Transverse colon (tissue), 4 donors: ENCODE measurements at regions not wholly inside any gene's neighbourhood (a gene's known extent, or its start where the extent isn't known, plus 50 kb on each side); places are given as distances from the start of the nearest gene placed in this dataset.

Experiments
- DNase-seq: peaks from one replicate; pipeline ENCODE4 v3.0.0-alpha.2; 2019
- H3K27ac ChIP-seq, 4 donors: fragments of 200-600 bp; sonication (generic); 2 replicates each; pipeline ENCODE4 v1.5.1; 2016 to 2018; ENCODE audit warnings: inconsistent platforms in 4 of 4
- H3K27me3 ChIP-seq: fragments of 200-600 bp; sonication (generic); 2 replicates; pipeline ENCODE4 v1.5.1; 2017; ENCODE audit warnings: inconsistent platforms
- H3K36me3 ChIP-seq, 4 donors: fragments of 200-600 bp; sonication (generic); 2 replicates each; pipeline ENCODE4 v1.5.1; 2017 to 2019; ENCODE audit warnings: inconsistent platforms in 4 of 4
- H3K4me1 ChIP-seq, 4 donors: fragments of 200-600 bp; sonication (generic); 2 replicates each; pipeline ENCODE4 v1.5.1; 2017 to 2020; ENCODE audit warnings: inconsistent platforms in 4 of 4
- H3K4me3 ChIP-seq, 4 donors: fragments of 200-600 bp; sonication (generic); 1 replicate in 1 of 4; 2 replicates in 3 of 4; pipeline versions ENCODE4 v1.5.1 to v1.6.1; 2017 to 2019; ENCODE audit warnings: inconsistent platforms in 4 of 4
- H3K9me3 ChIP-seq, 2 donors: fragments of 200-600 bp; sonication (generic); 2 replicates each; pipeline ENCODE4 v1.5.1; 2017 to 2019; ENCODE audit warnings: inconsistent platforms in 2 of 2
- EP300 ChIP-seq: sonication (generic); formaldehyde crosslinking; IDR thresholded peaks from one replicate; pipeline ENCODE4 v1.6.1; 2017; ENCODE audit warnings: antibody characterized with exemption, low read depth
- POLR2A ChIP-seq: fragments of 450-650 bp; IDR thresholded peaks from one replicate; pipeline ENCODE4 v1.6.1; 2016; ENCODE audit warnings: antibody characterized with exemption, mild to moderate bottlenecking, moderate library complexity
- POLR2AphosphoS5 ChIP-seq, 3 donors: sonication (generic); formaldehyde crosslinking; IDR thresholded peaks; one replicate each; pipeline ENCODE4 v1.6.1; 2016; ENCODE audit warnings: antibody characterized with exemption in 3 of 3
- WGBS, 2 donors: methylation state at CpG; one replicate each; pipeline ENCODE4 v1.1.5; 2018; ENCODE audit warnings: low coverage in 1 of 2; 5-methylcytosine and 5-hydroxymethylcytosine counted together
- in situ Hi-C, 4 donors: fragments of 200-750 bp; cut with MboI; loops; one replicate each; pipeline versions ENCODE4 v1.15.0 to v1.15.1; 2017; ENCODE audit warnings: low sequenced_read_pairs in 3 of 4, low pct_ligation_motif_present in 1 of 4, low pct_unique_long_range_greater_than_20kb in 1 of 4
- intact Hi-C: fragments of 100-400 bp; cut with DNase I; formaldehyde crosslinking; loops from one replicate; pipeline ENCODE4 v1.15.1; 2023; ENCODE audit warnings: low total_unique reads
- TF ChIP-seq, protein P1 (sequence below), 5 experiments: fragments of 200-600 bp in 3 of 5; fragments of 450-650 bp in 2 of 5; sonication (generic) in 3 of 5; IDR thresholded peaks; 1 replicate in 2 of 5; 2 replicates in 3 of 5; pipeline ENCODE4 v1.5.1; 2016 to 2017; ENCODE audit warnings: antibody characterized with exemption in 5 of 5, inconsistent platforms in 3 of 5, mild to moderate bottlenecking in 2 of 5, moderate library complexity in 1 of 5

GRCh38 chr22:49232319-49233067 is 595.2 kb downstream of the BRD1 start:
- Histone ChIP-seq H3K36me3 (no peaks in the 10 kb centered on the region), H3K9me3 (no peaks in the 10 kb centered on the region), H3K4me3 (no peak overlapping the region), H3K27ac (no peak overlapping the region), H3K4me1 (no peaks in the 10 kb centered on the region), H3K27me3 (no peaks in the 10 kb centered on the region)
- DNase-seq = no peak
- intact Hi-C loops = no loop called here
- 42 to 68% methylated on average over 3 to 23 of the region's 23 CpGs for WGBS, 2 donors
- TF ChIP-seq POLR2A = no peak
- TF ChIP-seq, protein P1, sequence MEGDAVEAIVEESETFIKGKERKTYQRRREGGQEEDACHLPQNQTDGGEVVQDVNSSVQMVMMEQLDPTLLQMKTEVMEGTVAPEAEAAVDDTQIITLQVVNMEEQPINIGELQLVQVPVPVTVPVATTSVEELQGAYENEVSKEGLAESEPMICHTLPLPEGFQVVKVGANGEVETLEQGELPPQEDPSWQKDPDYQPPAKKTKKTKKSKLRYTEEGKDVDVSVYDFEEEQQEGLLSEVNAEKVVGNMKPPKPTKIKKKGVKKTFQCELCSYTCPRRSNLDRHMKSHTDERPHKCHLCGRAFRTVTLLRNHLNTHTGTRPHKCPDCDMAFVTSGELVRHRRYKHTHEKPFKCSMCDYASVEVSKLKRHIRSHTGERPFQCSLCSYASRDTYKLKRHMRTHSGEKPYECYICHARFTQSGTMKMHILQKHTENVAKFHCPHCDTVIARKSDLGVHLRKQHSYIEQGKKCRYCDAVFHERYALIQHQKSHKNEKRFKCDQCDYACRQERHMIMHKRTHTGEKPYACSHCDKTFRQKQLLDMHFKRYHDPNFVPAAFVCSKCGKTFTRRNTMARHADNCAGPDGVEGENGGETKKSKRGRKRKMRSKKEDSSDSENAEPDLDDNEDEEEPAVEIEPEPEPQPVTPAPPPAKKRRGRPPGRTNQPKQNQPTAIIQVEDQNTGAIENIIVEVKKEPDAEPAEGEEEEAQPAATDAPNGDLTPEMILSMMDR (IDR thresholded peaks at IDR 0.05) = no peak
- TF ChIP-seq POLR2AphosphoS5 (IDR thresholded peaks at IDR 0.05) = no peak
- no peak for TF ChIP-seq EP300
- in situ Hi-C loops = no loop called here

GRCh38 chr22:49230194-49230577 is 597.5 kb downstream of the BRD1 start:
- no peak overlapping the region for H3K4me3 ChIP-seq
- no peaks in the 10 kb centered on the region for H3K27me3 ChIP-seq
- no peaks in the 10 kb centered on the region for H3K36me3 ChIP-seq
- intact Hi-C loops (no loop called here), in situ Hi-C loops (no loop called here)
- no peaks in the 10 kb centered on the region for H3K9me3 ChIP-seq
- no peak for DNase-seq
- H3K4me1 ChIP-seq = no peaks in the 10 kb centered on the region
- no peak overlapping the region for H3K27ac ChIP-seq
- TF ChIP-seq POLR2AphosphoS5 (IDR thresholded peaks at IDR 0.05) (no peak), EP300 (no peak), POLR2A (no peak)
- TF ChIP-seq, protein P1 (IDR thresholded peaks at IDR 0.05) = no peak
- 39% methylated on average over 3 of the region's 3 CpGs; no CpG with 5 or more reads in 1 of the 2 donors for WGBS, 2 donors

- 54 to 56% methylated on average over 8 to 10 of the region's 10 CpGs for whole genome bisulfite sequencing, 2 donors
- in situ Hi-C loops (no loop called here), intact Hi-C loops (no loop called here)
- Histone ChIP-seq H3K27me3 (no peaks in the 10 kb centered on the region), H3K4me1 (no peaks in the 10 kb centered on the region), H3K27ac (no peak overlapping the region), H3K4me3 (no peak overlapping the region), H3K9me3 (no peaks in the 10 kb centered on the region), H3K36me3 (no peaks in the 10 kb centered on the region)
- no peak for TF ChIP-seq POLR2AphosphoS5 (IDR thresholded peaks at IDR 0.05)
- no peak for TF ChIP-seq EP300
- TF ChIP-seq POLR2A = no peak
- TF ChIP-seq, protein P1 (IDR thresholded peaks at IDR 0.05) = no peak
- DNase-seq = no peak
These were observed 598.0 kb downstream of the BRD1 start for GRCh38 chr22:49229483-49230193.

DNA sequence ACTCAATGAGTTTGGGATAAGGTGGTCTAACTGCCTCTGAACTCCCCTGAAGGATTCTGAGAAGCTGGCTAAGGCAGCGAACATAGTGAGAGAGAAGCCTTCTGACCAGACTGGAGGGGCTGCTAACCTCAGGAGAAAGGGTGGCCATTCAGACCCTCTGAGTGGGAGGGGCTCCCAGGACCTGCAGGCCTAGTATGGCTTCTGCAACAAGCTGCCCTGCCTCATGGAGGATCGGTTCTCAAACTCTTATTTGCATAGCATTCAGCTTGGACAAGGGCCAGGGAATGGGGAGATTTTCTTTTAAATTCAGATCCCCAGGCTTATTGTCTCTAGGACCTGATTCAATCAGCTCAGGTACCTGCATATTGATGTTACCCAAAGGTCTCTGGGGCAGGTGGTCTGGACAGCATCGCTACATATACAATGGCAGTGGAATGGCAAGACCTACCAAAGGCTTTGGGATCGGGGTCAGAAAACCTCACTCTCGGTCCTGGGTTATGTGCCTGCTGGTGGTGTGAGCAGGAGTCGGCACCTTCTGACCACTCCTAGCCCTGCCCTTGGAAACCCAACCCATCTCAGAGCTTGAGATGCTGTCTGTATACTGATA is 599.1 kb downstream of the BRD1 start:
- Histone ChIP-seq H3K27ac (no peak overlapping the region), H3K36me3 (no peaks in the 10 kb centered on the region), H3K27me3 (no peaks in the 10 kb centered on the region), H3K4me3 (no peak overlapping the region), H3K4me1 (no peaks in the 10 kb centered on the region), H3K9me3 (no peaks in the 10 kb centered on the region)
- TF ChIP-seq EP300 (no peak), POLR2AphosphoS5 (IDR thresholded peaks at IDR 0.05) (no peak), POLR2A (no peak)
- TF ChIP-seq, protein P1 (IDR thresholded peaks at IDR 0.05) = no peak
- intact Hi-C loops (no loop called here), in situ Hi-C loops (no loop called here)
- DNase-seq = no peak
- 65 to 68% methylated on average over 4 to 6 of the region's 6 CpGs for WGBS, 2 donors
